ENCODE measurements at regions not wholly inside any gene's neighbourhood (a gene's known extent, or its start where the extent isn't known, plus 50 kb on each side); places are given as distances from the start of the nearest gene placed in this dataset.
"Not testable (repeated sequence)": the region's sequence is repeated elsewhere in the genome, so short reads cannot be mapped to it uniquely, and the experiment has no call there.

GRCh38 chr11:115607621-115608221 is 103.5 kb upstream of the CADM1 start:
- no peak for TF ChIP-seq CTCF (IDR thresholded peaks at IDR 0.05; ENCODE audit: low read depth, low read length)
- Histone ChIP-seq H3K27ac (ENCODE audit: low read depth, low read length) (no peak overlapping the region), H3K9me3 (ENCODE audit: control insufficient read depth, insufficient read depth, low read length) (no peaks in the 10 kb centered on the region), H3K27me3 (ENCODE audit: control insufficient read depth, insufficient read depth, low read length) (peaks cover 3% of the 10 kb centered on the region), H3K4me3 (ENCODE audit: low read depth, low read length) (no peak overlapping the region)
- CTCF ChIA-PET: interaction anchor here (0.7 kb wide), 1 partner anchor 1133 kb away, joined by 5 read pairs; no protein-coding TSS in a partner anchor
- POLR2A ChIA-PET: interaction anchor here (0.6 kb wide), 1 partner anchor 357 kb away, joined by 3 read pairs; no protein-coding TSS in a partner anchor
- DNase-seq (ENCODE audit: low read depth, low spot score): no peak

GRCh38 chr11:115606498-115607220 is 102.4 kb upstream of the CADM1 start:
- POLR2A ChIA-PET: no interaction called here
- H3K4me3 ChIP-seq (ENCODE audit: low read depth, low read length): no peak overlapping the region
- no peak for TF ChIP-seq CTCF (IDR thresholded peaks at IDR 0.05; ENCODE audit: low read depth, low read length)
- peak; percentile 32 for DNase-seq (ENCODE audit: low read depth, low spot score)
- CTCF ChIA-PET: interaction anchor here (0.8 kb wide), 1 partner anchor 298 kb away, joined by 4 read pairs; no protein-coding TSS in a partner anchor
- no peaks in the 10 kb centered on the region for H3K9me3 ChIP-seq (ENCODE audit: control insufficient read depth, insufficient read depth, low read length)
- peaks cover 3% of the 10 kb centered on the region for H3K27me3 ChIP-seq (ENCODE audit: control insufficient read depth, insufficient read depth, low read length)
- no peak overlapping the region for H3K27ac ChIP-seq (ENCODE audit: low read depth, low read length)

- DNase-seq (ENCODE audit: low read depth, low spot score): no peak
- no peak overlapping the region for H3K27ac ChIP-seq (ENCODE audit: low read depth, low read length)
- peaks cover 3% of the 10 kb centered on the region for H3K27me3 ChIP-seq (ENCODE audit: control insufficient read depth, insufficient read depth, low read length)
- H3K4me3 ChIP-seq (ENCODE audit: low read depth, low read length): no peak overlapping the region
- no peak for TF ChIP-seq CTCF (IDR thresholded peaks at IDR 0.05; ENCODE audit: low read depth, low read length)
- no peaks in the 10 kb centered on the region for H3K9me3 ChIP-seq (ENCODE audit: control insufficient read depth, insufficient read depth, low read length)
- ChIA-PET POLR2A (no interaction called here), CTCF (interaction anchor here (0.8 kb wide), 1 partner anchor 299 kb away, joined by 4 read pairs; no protein-coding TSS in a partner anchor)
Measured at GRCh38 chr11:115605871-115606497, 101.8 kb upstream of the CADM1 start.

GRCh38 chr11:115605397-115605796 is 101.2 kb upstream of the CADM1 start:
- CTCF ChIA-PET; H3K9me3 ChIP-seq (ENCODE audit: control insufficient read depth, insufficient read depth, low read length); H3K4me3 ChIP-seq (ENCODE audit: low read depth, low read length); POLR2A ChIA-PET; H3K27me3 ChIP-seq (ENCODE audit: control insufficient read depth, insufficient read depth, low read length); H3K27ac ChIP-seq (ENCODE audit: low read depth, low read length); DNase-seq (ENCODE audit: low read depth, low spot score): not testable (repeated sequence)

- no peaks in the 10 kb centered on the region for H3K27me3 ChIP-seq (ENCODE audit: control insufficient read depth, insufficient read depth, low read length)
- no peak overlapping the region for H3K27ac ChIP-seq (ENCODE audit: low read depth, low read length)
- POLR2A ChIA-PET: no interaction called here
- no peak for DNase-seq (ENCODE audit: low read depth, low spot score)
- TF ChIP-seq CTCF (IDR thresholded peaks at IDR 0.05; ENCODE audit: low read depth, low read length): no peak
- H3K9me3 ChIP-seq (ENCODE audit: control insufficient read depth, insufficient read depth, low read length): no peaks in the 10 kb centered on the region
- CTCF ChIA-PET: no interaction called here
- no peak overlapping the region for H3K4me3 ChIP-seq (ENCODE audit: low read depth, low read length)
Measured at GRCh38 chr11:115599125-115599524, 94.9 kb upstream of the CADM1 start.
